Loucy (cell line): ENCODE measurements at regions not wholly inside any gene's neighbourhood (a gene's known extent, or its start where the extent isn't known, plus 50 kb on each side); places are given as distances from the start of the nearest gene placed in this dataset.

ENCODE experiments used
- EZH2phosphoT487 ChIP-seq: fragments of 200-600 bp; IDR thresholded peaks from 2 replicates; pipeline ENCODE4 v1.6.1; 2018; ENCODE audit warnings: antibody characterized with exemption, mild to moderate bottlenecking, moderate library complexity, borderline replicate concordance
- TF ChIP-seq, protein P1 (sequence below): fragments of 200-600 bp; sonication (generic); conservative IDR thresholded peaks from 2 replicates; pipeline ENCODE4 v1.5.1; 2014; ENCODE audit warnings: mild to moderate bottlenecking, antibody characterized with exemption, low read length

DNA sequence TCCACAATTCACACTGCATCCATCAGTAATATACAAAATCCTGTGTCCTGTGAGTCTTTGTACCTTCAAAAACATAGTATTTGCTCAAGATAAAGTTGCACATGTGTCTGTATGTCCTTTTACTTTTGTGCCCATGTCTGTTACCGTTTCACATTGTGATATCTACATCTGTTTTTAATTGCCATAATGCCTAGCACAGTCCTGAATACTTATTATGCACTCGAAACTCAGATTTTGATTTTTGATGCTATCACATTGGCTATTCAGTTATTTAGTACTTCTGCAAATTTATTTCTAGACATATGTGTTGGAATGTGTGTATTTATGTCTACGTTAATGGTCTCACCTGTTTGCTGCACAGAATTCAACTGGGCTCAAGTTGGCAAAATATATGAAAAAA lies 452.8 kb upstream of the ZEB2 start:
- TF ChIP-seq, protein P1, sequence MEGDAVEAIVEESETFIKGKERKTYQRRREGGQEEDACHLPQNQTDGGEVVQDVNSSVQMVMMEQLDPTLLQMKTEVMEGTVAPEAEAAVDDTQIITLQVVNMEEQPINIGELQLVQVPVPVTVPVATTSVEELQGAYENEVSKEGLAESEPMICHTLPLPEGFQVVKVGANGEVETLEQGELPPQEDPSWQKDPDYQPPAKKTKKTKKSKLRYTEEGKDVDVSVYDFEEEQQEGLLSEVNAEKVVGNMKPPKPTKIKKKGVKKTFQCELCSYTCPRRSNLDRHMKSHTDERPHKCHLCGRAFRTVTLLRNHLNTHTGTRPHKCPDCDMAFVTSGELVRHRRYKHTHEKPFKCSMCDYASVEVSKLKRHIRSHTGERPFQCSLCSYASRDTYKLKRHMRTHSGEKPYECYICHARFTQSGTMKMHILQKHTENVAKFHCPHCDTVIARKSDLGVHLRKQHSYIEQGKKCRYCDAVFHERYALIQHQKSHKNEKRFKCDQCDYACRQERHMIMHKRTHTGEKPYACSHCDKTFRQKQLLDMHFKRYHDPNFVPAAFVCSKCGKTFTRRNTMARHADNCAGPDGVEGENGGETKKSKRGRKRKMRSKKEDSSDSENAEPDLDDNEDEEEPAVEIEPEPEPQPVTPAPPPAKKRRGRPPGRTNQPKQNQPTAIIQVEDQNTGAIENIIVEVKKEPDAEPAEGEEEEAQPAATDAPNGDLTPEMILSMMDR: no peak
- TF ChIP-seq EZH2phosphoT487: no peak
